ENCODE measurements at regions not wholly inside any gene's neighbourhood (a gene's known extent, or its start where the extent isn't known, plus 50 kb on each side); places are given as distances from the start of the nearest gene placed in this dataset.

DNA sequence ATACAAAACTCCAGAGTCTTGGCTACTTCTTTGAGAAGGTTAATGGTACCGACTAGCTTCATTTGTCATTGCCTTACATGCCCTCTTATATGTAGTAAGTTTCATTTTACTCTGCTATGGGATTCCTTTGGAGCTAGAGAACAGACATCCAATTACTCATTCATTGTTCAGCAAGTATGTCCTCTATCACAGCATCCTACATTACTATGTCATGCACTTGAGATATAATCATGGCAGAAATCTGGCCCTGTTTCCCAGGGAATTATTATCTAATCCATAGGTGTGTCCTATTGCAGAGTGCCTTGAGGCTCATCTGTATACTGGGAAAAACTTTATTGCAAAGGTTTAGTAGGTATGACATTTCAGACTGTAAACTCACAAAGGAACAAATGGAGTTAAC, 333.1 kb upstream of the NECTIN3 start:
- TF ChIP-seq HDGF (IDR thresholded peaks at IDR 0.05; ENCODE audit: borderline replicate concordance) (no peak), CTBP1 (IDR thresholded peaks at IDR 0.05; ENCODE audit: borderline replicate concordance) (no peak), FOXK2 (IDR thresholded peaks at IDR 0.05) (no peak), PKNOX1 (IDR thresholded peaks at IDR 0.05) (no peak), SUZ12 (IDR thresholded peaks at IDR 0.05) (no peak), BHLHE40 (IDR thresholded peaks at IDR 0.05; ENCODE audit: borderline replicate concordance) (no peak), ELF4 (IDR thresholded peaks at IDR 0.05) (no peak), SP1 (IDR thresholded peaks at IDR 0.05) (no peak)

Data from HEK293T (cell line).